Glomerular visceral epithelial cell (primary cell): ENCODE measurements at regions not wholly inside any gene's neighbourhood (a gene's known extent, or its start where the extent isn't known, plus 50 kb on each side); places are given as distances from the start of the nearest gene placed in this dataset.

Experiments used
- DNase-seq: peaks from one replicate; pipeline ENCODE4 v3.0.0-alpha.2; 2016; ENCODE audit errors: extremely low spot score

DNA sequence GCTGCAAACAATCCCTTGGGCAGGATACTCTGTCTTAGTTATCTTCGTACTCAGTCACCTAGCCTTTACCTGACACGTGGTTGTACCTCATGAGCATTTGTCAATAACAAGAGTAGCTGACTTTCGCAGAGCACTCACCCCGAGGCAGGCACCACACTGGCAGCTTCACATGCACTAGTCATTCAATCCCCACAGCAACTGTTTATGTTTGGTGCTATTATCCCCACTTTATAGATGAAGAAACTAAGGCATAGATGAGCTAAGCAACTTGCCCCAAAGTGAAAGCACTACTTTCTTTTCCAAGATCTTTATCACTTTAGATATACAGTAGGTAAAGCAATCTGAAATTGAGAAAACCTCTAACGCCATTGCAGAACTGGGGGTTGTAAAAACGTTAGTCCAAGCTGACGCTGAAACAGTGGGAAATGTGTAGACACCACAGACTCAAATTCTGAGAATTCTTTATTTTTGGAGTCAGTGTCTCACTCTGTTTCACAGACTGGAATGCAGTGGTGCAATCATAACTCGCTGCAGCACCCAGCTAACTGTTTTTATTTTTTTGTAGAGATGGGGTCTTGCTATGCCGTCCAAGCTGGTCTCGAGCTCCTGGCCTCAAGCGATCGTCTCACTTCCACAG is 446.0 kb downstream of the FOXO1 start:
- DNase-seq, result no peak

DNA sequence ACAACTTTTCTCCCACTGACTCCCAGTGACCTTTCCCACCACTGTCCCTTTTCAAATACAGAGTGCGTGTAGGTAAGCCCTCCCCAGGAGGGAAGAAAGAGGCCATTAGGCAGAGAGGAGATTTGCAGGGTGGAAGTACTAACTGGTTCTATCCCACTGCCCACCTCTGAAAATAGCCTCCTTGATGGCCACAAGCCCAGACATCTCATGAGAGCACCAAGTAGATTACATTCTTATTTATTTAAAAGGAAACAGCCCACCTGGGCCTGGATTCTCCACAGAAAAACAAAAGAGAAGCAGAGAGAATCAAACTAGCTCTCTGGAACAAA is 445.3 kb downstream of the FOXO1 start:
- no peak for DNase-seq

DNA sequence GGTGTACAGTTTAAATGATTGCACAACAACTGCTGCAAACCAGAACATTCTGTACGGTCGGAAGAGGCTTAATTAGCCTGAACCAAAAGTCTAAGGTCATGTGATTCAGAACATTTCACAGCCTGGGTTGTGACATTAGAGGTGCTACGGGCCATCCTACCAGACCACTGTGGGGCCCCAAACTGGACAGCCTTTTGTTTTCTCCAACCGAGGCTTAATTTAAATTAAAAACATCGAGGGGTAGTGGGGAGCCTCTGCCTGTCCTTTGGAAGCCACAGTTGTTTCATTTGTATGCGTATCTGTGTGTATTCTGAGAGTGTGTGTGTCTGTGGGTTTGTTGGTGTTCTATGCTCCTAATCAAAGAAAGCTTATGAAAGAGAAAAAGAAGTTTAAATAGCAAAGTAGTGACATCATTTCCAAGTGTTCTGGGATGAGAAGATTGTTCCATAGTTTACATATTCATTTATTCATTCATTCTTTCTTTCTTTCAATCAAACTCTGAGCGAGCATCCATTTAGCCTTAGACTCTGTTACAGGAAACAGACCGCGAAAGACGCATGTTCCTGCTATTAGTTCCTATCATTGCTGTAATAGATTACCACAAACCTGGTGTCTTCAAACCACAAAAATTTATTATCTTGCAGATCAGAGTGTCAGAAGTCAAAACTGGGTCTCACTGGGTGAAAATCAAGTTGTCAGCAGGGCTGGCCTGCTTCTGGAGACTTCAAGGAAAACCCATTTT is 444.8 kb downstream of the FOXO1 start:
- peak; percentile 71 for DNase-seq

DNA sequence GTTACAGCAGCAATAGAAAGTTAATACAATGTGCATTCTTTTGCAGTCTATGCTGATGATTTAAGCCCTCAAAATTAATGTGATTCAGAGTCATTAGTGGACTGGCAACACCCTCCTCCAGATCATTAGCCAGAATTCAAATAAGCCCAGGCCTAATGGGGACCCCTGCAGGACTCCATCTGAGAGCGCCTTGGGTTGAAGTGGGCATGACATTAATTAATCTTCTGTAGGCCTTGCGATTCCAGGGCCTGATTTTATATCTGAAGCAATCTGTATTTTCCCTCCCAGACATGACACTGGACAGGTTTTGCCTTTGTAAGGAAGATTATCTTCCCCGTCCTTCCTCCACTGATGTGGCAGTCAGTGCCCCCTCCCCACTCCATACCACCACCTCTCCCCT is 442.9 kb downstream of the FOXO1 start:
- no peak for DNase-seq

DNA sequence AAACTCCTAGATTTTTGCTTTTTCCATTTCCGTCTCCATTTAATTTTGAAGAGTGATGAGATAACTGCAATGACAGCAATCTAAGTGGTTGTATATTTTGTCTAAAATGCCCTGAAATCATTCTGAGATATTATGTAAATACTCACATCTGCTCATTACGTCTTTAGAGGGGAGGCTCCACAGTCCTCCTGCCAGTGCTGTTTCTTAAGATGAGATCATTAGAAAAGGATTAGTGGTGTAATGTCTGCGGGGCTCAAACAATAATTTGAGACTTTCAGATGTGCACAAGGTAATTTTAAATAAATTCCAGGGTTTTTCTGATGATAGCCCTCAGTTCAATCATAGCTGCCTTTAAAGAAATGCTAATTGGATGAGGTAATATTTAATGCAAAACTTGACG is 437.9 kb downstream of the FOXO1 start:
- no peak for DNase-seq

DNA sequence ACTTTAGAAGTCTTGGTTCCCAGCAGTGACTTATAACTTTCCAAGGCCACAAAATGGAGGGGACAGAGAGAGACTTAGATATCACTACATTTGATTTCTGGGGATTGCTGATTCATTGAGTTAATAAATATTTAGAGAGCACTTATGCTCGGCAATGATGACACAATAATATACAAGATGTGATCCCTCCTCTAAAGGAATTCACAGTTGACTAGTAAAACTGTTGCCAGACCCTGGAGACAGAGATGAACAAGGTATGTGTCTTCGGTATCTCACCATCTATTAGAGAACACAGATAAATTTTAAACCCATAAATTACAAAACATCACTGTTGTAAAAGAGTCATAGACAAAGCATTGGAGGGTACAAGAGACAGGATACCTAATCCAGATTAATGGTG is 437.5 kb downstream of the FOXO1 start:
- DNase-seq, result no peak

DNA sequence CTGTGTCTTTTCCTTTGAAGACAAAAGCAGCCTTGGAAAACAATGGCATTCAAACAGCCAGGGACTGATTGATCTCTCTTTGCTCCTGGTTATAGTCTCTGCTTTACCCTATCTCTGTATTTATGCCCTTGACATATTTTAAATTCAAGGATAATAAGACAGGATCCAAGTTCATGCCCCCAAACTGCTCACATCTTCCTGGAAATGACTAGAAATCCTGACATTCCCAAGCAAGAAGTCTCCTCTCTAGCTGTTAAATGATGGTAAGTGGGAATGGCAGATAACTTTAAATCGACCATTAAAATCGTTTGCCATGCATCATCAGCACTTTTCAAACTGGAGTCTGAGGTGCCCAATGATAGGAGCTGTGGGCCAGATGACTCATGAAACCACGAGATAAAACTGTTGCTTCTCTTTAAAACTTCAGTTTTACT is 435.6 kb downstream of the FOXO1 start:
- DNase-seq, result no peak

DNA sequence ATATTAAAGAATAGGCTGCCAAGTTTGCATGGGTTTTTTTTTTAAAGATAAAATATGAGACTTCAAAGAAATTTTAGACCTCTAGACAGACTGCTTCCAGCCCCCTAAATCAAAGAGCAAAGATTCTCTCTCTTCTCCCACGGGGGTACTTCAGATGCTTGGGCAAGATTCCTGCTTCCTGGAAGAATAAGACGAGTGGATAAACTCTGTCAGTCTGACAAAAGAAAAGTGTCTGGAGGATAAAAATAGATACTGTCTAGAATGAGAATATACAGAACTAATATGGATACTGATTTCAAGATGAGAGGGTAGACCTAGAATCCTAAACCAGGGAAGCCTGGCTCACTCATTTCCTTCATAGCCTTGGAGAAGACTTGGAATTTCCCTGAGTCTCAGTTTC is 435.1 kb downstream of the FOXO1 start:
- no peak for DNase-seq

DNA sequence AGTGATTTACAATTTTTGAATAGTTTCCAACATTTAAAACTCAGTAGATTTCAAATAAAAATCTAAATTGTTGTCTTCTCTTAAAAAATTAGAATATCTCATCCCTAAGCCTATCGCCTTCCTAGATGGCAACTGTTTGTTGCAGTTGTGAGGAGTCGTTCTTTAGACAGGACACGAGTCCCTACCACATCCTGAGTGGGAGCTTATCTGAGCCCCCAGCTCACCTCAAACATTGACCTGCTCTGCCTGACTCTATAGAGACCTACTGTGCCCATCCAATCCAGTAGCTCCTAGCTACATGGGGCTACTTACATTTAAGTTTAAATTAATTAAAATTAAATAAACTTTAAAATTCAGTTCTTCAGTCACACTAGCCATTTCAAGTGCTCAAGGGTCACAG is 434.7 kb downstream of the FOXO1 start:
- no peak for DNase-seq

DNA sequence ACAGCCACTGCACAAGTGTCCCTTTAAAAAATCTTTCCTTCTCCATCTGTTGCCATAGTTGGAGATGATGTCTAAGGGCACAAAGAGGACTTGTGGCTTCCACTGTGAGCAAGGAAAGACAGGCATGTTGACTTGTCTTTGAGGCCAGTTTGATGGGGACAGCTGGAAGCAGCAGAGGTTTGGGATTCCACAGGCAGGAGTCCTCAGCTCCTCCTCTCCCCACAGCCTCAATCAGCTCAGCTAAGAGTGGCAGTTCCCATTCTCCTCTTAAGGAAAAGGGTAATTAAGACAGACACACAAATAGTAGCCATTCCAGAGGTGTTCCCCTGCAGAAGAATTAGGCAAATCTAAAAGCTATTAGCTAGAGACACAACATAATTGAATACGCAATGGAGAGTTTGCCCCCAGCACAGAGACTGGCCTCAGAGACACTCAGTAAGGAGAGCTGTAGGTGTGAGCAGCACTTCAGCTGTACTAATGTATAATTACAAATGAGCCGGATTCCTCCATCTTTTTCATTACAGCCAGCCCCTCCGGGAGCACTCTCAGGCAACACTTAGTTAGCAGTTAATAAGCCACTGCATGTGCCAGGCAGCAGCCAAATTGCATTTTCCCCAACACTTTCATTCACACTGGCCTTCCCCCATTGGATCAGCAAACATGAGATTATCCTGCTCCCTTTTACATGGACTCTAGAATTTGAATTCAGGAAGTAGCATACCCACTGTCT is 434.0 kb downstream of the FOXO1 start:
- DNase-seq, result no peak

DNA sequence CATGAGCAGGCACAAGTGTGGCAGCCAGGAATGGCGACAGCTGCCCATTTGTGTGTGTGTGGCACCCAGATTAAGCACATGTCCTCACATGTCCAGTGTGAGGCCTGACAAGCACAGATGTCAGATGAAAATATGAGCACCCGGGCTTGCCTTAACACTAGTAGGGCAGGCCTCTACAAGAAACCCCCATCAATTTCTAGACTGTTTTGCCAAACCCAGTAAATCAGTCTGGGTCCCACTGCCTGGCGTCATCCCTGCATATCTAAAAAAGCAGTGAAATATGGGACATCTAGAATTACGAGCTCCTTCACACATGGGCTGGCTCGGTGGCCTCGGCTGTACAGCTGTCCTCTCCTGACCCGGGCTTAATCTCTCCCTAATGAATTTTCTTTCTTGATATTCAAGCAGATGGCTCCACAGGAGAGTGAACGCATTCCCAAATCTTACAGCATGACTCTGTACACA is 432.7 kb downstream of the FOXO1 start:
- DNase-seq, result no peak

DNA sequence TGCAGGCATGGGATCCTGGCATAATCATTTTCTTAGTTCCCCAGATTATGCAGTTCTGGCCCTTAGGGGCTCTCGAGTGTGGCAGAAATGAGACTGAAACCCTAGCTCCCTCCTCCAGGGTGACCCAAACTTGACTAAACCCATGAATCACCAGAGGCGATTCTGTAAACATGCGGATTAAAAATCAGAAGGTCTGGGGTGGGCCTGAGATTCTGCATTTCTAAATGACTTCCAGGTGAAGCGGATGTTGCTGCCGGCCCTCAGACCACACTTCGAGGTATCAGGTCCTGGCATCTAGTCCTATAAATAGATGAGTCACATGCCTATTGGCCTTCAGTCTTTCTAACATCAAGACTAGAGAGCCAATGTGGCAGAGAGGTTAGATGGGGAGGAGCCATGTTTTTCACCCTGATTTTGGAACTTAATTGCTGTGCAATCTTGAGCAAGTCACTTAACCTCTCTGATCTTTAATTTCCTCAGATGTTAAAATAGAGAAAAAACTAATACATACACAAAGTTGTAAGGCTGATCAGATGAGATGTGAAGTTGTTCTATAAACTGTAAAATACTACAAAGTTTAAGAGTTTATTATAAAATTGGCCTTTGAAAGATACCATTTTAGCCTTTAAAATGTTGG is 431.2 kb downstream of the FOXO1 start:
- DNase-seq, result no peak

DNA sequence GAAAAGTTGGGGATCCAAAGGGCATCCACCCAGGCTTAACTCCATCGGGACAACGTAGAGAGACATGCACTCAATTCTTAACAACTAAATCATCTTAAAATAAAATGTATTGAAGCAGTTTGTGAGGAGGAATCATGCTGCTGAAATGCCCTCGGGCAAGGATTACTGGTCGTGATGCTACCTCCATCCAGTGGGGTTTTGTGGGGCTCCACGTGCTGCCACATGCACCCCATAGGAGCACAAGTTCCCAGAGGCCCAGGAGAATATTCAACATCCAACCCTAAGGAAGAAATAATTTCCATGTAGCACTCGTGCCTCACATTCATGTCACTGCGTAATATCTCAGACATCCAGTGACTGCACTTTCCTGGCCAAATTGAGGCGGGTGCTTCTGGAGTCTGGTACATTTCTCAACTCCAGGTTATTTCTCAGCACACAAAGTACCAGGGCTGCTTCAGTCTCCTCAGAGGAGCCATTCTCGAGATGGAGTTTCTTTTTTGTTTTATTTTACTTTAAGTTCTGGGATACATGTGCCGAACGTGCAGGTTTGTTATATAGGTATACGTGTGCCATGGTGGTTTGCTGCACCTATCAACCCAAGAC is 429.8 kb downstream of the FOXO1 start:
- no peak for DNase-seq

DNA sequence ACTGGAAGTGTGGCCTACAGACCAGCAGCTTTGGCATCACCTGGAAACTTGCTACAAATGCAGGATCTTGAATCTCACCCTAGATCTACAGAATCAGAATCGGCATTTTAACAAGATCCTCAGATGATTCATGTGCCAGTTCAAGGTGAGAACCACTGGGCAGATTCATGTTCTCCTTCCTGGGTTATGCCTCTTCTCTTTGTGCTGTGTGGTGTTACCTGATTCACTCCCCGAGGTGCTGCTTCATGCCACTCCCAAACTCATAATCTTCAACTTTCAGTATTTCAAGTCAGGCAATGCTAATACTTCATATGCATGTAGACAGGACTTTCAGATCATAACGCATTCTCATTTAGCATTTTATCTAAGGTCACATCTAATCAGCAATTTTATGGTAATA is 427.7 kb downstream of the FOXO1 start:
- no peak for DNase-seq

DNA sequence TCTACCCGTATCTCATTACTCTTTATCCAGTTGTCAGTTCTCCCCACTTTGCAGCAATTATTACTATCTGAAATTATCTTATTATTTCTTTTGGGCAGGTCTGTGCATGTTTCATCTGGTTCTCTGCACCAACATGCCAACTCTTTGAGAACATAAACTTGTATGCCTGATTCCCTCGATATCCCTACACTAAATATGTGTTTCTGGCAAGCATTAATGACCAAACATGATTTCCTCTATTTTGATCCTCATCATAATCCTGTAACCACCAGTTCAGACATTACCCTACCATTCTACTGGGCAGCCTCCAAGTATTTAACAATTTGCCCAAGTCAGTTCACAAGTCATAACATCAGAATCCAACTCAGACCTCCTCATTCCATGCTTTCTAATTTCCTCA is 426.1 kb downstream of the FOXO1 start:
- DNase-seq, result no peak

DNA sequence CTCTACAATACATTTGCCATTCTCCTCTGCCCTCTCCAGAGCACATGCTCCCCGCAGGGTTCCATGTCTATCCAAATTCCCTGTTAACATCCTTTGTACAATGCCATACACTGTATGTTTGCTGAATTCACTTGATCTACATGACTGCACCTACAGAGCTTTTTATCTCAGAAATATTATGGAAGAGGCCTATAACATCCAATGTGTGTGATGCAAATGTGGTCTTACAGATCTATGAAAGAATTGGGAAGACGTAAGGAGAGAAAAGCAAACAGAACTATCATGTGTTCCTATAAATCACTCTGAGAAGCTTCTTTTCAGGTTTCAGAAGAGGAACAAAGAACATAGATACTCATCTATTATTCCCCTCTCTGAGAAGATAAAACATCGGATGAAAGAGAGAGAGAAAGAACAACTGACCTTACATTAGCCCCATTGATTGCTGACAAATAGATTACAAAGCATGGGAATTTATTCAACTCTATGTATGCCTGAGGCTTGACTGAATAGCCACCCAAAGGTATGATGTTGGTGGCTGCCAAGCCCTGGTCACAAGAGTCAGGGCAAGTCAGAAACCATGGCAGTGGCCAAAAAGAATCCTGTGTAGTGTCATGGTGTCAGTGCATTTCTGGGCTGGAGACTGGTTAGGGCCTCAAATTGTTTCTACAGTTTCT is 425.2 kb downstream of the FOXO1 start:
- DNase-seq, result no peak

DNA sequence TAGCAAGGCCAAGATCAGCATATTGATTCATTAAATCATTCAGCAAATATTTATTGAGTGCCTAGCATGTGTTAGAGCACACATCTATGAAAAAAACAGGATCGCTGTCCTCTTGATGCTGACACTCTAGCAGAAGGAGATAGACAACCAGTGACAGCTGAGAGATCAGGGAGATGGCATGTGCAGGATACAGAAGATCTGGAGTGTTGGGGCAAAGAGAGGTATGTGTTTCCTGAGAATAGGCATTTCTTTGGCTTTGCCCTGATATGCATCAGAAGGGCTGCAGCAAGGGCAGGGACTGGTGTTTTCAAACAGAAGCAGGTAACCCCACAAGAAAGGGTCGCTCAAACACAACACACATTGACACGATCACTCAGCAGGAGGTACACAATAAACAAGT is 423.4 kb downstream of the FOXO1 start:
- no peak for DNase-seq

DNA sequence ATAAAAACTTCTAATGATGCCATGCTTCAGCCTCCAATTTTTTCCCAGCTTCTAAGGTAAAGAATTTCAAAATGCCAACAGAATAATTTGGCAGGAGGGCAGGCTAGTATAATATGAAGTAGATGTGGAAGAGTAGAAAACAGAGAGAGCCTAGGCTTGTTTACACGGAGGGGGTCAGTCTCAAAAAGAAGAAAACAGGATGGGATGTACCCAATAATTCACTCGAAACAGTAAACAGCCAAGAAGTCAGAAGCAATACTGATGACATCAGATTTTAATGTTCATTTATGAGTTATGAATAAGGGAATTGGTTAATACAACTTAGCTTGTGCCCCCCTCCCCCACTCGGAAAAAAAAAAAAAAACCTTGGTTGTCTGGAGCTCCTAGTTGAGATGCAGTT is 422.5 kb downstream of the FOXO1 start:
- DNase-seq, result no peak

DNA sequence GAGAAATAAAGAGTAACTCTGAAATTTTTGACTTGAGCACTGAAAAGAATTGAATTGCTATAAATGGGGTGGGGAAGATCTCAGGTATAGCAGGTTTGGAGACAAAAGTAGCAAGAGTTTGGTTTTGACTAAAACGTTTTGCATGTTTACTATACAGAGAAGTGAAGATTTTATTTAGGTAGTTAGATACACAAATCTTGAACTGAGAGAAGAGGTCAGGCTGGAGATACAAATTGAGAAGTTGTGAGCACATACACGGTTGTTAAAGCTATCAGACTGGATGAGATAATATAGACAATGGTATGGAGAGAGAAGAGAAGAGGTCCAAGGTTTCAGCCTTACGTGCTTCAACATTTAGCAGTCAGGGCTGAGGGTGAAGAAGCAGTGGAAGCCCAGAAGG is 420.9 kb downstream of the FOXO1 start:
- no peak for DNase-seq

DNA sequence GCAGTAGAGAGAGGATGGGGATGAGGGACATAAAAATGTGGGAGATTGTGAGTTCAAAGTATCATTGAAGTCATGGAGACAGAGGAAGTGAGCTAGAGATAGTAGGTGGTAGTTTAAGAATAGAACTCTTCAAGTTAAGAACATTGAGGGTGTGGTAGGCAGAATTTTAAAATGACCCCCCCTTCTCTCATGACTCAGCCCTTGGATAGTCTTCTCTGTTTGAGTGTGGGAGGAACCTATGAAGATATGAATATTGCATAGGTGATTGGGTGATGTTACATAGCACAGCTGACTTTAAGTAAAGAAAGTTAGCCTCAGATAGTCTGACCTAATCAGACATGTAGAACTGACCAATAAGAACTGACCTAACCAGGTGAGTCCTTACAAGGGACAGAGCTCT is 418.6 kb downstream of the FOXO1 start:
- no peak for DNase-seq

DNA sequence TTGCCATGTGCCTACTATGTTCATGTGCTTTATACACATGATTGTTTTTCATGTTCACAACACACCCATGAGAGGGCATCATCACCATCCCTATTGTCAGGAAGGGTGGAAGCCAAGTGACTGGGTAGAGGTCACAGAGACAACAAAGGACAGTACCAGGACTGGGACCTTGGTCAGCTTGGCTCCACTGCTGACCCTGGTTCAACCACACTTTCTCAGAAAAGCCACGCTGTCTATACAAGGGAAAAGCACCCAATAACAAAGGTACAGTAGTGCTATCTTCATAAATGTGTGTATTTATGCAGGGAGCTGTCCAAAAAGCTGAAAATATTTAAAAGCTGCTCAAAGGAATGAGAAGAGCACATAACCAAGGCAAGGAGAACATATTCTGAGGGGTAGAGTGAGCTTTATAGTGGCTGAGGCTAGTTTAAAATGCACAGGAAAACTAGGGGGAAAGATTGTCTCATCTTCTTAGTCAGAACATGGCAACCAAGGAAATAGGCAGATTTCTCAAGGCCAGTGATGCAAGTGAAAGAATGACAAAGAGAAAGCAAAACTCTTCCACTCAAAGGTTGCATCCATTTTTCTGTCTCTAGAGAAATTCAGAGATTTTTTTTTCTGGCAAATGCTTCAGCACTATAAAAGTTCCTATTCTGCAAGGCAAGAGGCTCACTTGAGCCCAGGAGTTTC is 415.0 kb downstream of the FOXO1 start:
- DNase-seq, result peak; percentile 16
